Kidney epithelial cell (primary cell): ENCODE measurements at regions not wholly inside any gene's neighbourhood (a gene's known extent, or its start where the extent isn't known, plus 50 kb on each side); places are given as distances from the start of the nearest gene placed in this dataset.

Source experiments
- DNase-seq: peaks from one replicate; pipeline ENCODE4 v3.0.0-alpha.2; 2010; ENCODE audit warnings: low read depth
- H3K27me3 ChIP-seq: 2 replicates; pipeline ENCODE4 v1.6.0; 2011; ENCODE audit warnings: low read length; ENCODE audit not compliant: control insufficient read depth, insufficient read depth
- H3K36me3 ChIP-seq: 2 replicates; pipeline ENCODE4 v1.5.1; 2011; ENCODE audit warnings: low read length; ENCODE audit not compliant: control insufficient read depth, insufficient read depth
- H3K4me3 ChIP-seq: 2 replicates; pipeline ENCODE4 v1.5.1; 2011; ENCODE audit warnings: low read depth, mild to moderate bottlenecking, control low read depth, low read length
- CTCF ChIP-seq: IDR thresholded peaks from 2 replicates; pipeline ENCODE4 v1.5.1; 2011; ENCODE audit warnings: mild to moderate bottlenecking, moderate library complexity, low read length, control low read depth, inconsistent platforms; ENCODE audit not compliant: insufficient read depth, poor library complexity, severe bottlenecking

- DNase-seq: no peak
- peaks cover 2% of the 10 kb centered on the region for H3K27me3 ChIP-seq
- H3K36me3 ChIP-seq: no peaks in the 10 kb centered on the region
- no peak for TF ChIP-seq CTCF
- no peak overlapping the region for H3K4me3 ChIP-seq
Measured at GRCh38 chr13:111403266-111403665, 82.8 kb downstream of the TEX29 start.

- no peak for TF ChIP-seq CTCF
- H3K4me3 ChIP-seq: no peak overlapping the region
- H3K27me3 ChIP-seq: peaks cover 7% of the 10 kb centered on the region
Measured at GRCh38 chr13:111404746-111405145, 84.3 kb downstream of the TEX29 start.

GRCh38 chr13:111406636-111407035 is 86.2 kb downstream of the TEX29 start:
- Histone ChIP-seq H3K27me3 (peaks cover 22% of the 10 kb centered on the region), H3K36me3 (no peaks in the 10 kb centered on the region), H3K4me3 (no peak overlapping the region)
- DNase-seq: no peak
- TF ChIP-seq CTCF: no peak

More at GRCh38 chr13:111404746-111405145, 84.3 kb downstream of the TEX29 start:
- no peak for DNase-seq
- no peaks in the 10 kb centered on the region for H3K36me3 ChIP-seq

GRCh38 chr13:111407381-111408131 is 87.1 kb downstream of the TEX29 start:
- no peaks in the 10 kb centered on the region for H3K36me3 ChIP-seq
- DNase-seq: no peak
- no peak overlapping the region for H3K4me3 ChIP-seq
- H3K27me3 ChIP-seq: peaks cover 30% of the 10 kb centered on the region
- no peak for TF ChIP-seq CTCF

- Histone ChIP-seq H3K4me3 (no peak overlapping the region), H3K36me3 (no peaks in the 10 kb centered on the region), H3K27me3 (peaks cover 36% of the 10 kb centered on the region)
- no peak for DNase-seq
- no peak for TF ChIP-seq CTCF
Measured at GRCh38 chr13:111409413-111409812, 89.0 kb downstream of the TEX29 start.

GRCh38 chr13:111410232-111411021 is 90.0 kb downstream of the TEX29 start:
- Histone ChIP-seq H3K27me3 (peaks cover 38% of the 10 kb centered on the region), H3K4me3 (no peak overlapping the region), H3K36me3 (no peaks in the 10 kb centered on the region)
- TF ChIP-seq CTCF: no peak
- no peak for DNase-seq
